Esophagus muscularis mucosa (tissue), 4 donors: ENCODE measurements at regions not wholly inside any gene's neighbourhood (a gene's known extent, or its start where the extent isn't known, plus 50 kb on each side); places are given as distances from the start of the nearest gene placed in this dataset.

Experiments used
- DNase-seq: peaks from one replicate; pipeline ENCODE4 v3.0.0-alpha.2; 2017; ENCODE audit errors: extremely low spot score
- H3K27ac ChIP-seq, 4 donors: fragments of 200-600 bp; sonication (generic); replicated peaks in 1 of 4; 1 replicate in 3 of 4; 2 replicates in 1 of 4; pipeline ENCODE4 v1.5.1; 2016 to 2019; ENCODE audit warnings: mild to moderate bottlenecking in 1 of 4
- H3K27me3 ChIP-seq, 4 donors: fragments of 200-600 bp; sonication (generic); one replicate each; pipeline versions ENCODE4 v1.5.1 to v1.6.0; 2016 to 2019
- H3K36me3 ChIP-seq, 4 donors: fragments of 200-600 bp; sonication (generic); one replicate each; pipeline ENCODE4 v1.5.1; 2016 to 2019
- H3K4me1 ChIP-seq, 4 donors: fragments of 200-600 bp; sonication (generic); one replicate each; pipeline ENCODE4 v1.5.1; 2016 to 2019
- H3K4me3 ChIP-seq, 4 donors: fragments of 200-600 bp; sonication (generic); 1 replicate in 2 of 4; 2 replicates in 2 of 4; pipeline ENCODE4 v1.5.1; 2016 to 2019; ENCODE audit warnings: mild to moderate bottlenecking in 4 of 4, moderate library complexity in 1 of 4
- H3K9me3 ChIP-seq, 4 donors: fragments of 200-600 bp; sonication (generic); 1 replicate in 3 of 4; 2 replicates in 1 of 4; pipeline ENCODE4 v1.5.1; 2016 to 2019
- EP300 ChIP-seq: sonication (generic); formaldehyde crosslinking; IDR thresholded peaks from one replicate; pipeline ENCODE4 v1.6.1; 2017; ENCODE audit warnings: antibody characterized with exemption
- POLR2A ChIP-seq: fragments of 450-650 bp; IDR thresholded peaks from one replicate; pipeline ENCODE4 v1.6.1; 2017; ENCODE audit warnings: antibody characterized with exemption, moderate library complexity, mild to moderate bottlenecking, low read depth
- POLR2AphosphoS5 ChIP-seq, 2 donors: sonication (generic); formaldehyde crosslinking; IDR thresholded peaks; one replicate each; pipeline ENCODE4 v1.6.1; 2017; ENCODE audit warnings: antibody characterized with exemption in 2 of 2
- WGBS: methylation state at CpG from one replicate; pipeline ENCODE4 v1.1.5; 2018; 5-methylcytosine and 5-hydroxymethylcytosine counted together
- intact Hi-C: fragments of 100-400 bp; cut with DNase I; formaldehyde crosslinking; loops from one replicate; pipeline ENCODE4 v1.15.1; 2023
- TF ChIP-seq, protein P1 (sequence below), 3 experiments: fragments of 200-600 bp in 2 of 3; fragments of 450-650 bp in 1 of 3; sonication (generic) in 2 of 3; IDR thresholded peaks; one replicate each; pipeline ENCODE4 v1.5.1; 2017 to 2019; ENCODE audit warnings: antibody characterized with exemption in 3 of 3, mild to moderate bottlenecking in 2 of 3, moderate library complexity in 1 of 3

DNA sequence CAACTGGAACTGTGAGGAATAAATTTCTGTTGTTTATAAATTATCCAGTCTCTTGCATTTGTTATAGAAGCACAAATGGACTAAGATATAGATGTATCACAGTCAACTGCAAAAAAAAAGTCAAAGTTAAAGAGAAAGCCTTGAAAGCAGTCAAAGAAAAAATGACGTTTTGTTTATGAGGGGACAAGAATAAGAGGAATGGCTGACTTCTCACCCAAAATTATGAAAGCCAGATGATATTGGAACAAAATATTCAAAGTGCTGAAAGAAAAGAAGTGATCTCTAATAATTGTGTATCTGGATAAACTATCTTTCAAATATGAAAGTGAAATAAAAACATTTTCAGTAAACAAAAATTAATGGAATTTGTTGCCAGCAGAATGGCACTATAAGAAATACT, 171.8 kb upstream of the IGF1R start:
- intact Hi-C loops, result no loop called here
- Histone ChIP-seq H3K4me1 (no peaks in the 10 kb centered on the region), H3K27ac (no peak overlapping the region), H3K4me3 (no peak overlapping the region), H3K36me3 (no peaks in the 10 kb centered on the region), H3K9me3 (peaks cover 0 to 19% (median 11%) of the 10 kb centered on the region in 4 donors), H3K27me3 (no peaks in the 10 kb centered on the region)
- WGBS, result 82% methylated on average over 1 of the region's 1 CpG
- no peak for TF ChIP-seq POLR2A
- TF ChIP-seq, protein P1, sequence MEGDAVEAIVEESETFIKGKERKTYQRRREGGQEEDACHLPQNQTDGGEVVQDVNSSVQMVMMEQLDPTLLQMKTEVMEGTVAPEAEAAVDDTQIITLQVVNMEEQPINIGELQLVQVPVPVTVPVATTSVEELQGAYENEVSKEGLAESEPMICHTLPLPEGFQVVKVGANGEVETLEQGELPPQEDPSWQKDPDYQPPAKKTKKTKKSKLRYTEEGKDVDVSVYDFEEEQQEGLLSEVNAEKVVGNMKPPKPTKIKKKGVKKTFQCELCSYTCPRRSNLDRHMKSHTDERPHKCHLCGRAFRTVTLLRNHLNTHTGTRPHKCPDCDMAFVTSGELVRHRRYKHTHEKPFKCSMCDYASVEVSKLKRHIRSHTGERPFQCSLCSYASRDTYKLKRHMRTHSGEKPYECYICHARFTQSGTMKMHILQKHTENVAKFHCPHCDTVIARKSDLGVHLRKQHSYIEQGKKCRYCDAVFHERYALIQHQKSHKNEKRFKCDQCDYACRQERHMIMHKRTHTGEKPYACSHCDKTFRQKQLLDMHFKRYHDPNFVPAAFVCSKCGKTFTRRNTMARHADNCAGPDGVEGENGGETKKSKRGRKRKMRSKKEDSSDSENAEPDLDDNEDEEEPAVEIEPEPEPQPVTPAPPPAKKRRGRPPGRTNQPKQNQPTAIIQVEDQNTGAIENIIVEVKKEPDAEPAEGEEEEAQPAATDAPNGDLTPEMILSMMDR (IDR thresholded peaks at IDR 0.05), result no peak
- no peak for TF ChIP-seq POLR2AphosphoS5 (IDR thresholded peaks at IDR 0.05)
- TF ChIP-seq EP300, result no peak
- DNase-seq, result no peak

- Histone ChIP-seq H3K27ac (no peak overlapping the region), H3K9me3 (peaks cover 0 to 24% (median 15%) of the 10 kb centered on the region in 4 donors), H3K4me3 (no peak overlapping the region), H3K27me3 (no peaks in the 10 kb centered on the region), H3K4me1 (no peaks in the 10 kb centered on the region), H3K36me3 (no peaks in the 10 kb centered on the region)
- WGBS, result 71% methylated on average over 11 of the region's 11 CpGs
- DNase-seq, result no peak
- intact Hi-C loops, result no loop called here
- TF ChIP-seq, protein P1 (IDR thresholded peaks at IDR 0.05), result no peak
These were observed 167.5 kb upstream of the IGF1R start for GRCh38 chr15:98480844-98481243.

DNA sequence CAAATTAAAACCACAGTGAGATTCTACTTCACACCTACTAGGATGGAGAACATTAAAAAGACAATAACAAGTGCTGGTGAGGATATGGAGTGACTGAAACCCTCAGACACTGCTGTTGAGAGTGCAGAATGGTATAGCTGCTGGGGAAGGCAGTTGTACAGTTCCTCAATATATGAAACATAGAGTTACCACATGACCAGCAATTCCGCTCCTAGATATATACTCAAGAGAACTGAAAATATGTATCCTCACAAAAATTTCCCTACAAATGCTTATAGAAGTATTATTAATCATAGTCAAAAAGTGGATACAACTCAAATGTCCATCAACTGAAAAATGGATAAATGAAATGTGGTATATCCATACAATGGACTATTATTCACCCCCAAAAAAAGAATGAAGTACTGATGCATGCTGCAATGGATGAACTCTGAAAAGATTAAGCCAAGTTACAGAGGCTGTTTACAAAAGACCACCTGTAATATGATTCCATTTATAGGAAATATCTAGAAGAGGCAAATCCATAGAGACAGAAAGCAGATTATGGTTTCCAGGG, 164.7 kb upstream of the IGF1R start:
- Histone ChIP-seq H3K9me3 (peaks cover 0 to 9% (median 4%) of the 10 kb centered on the region in 4 donors), H3K4me3 (no peak overlapping the region), H3K36me3 (no peaks in the 10 kb centered on the region), H3K4me1 (no peaks in the 10 kb centered on the region), H3K27ac (no peak overlapping the region), H3K27me3 (no peaks in the 10 kb centered on the region)
- no peak for TF ChIP-seq EP300
- no peak for TF ChIP-seq POLR2A
- TF ChIP-seq POLR2AphosphoS5 (IDR thresholded peaks at IDR 0.05), result no peak
- TF ChIP-seq, protein P1 (IDR thresholded peaks at IDR 0.05), result no peak
- intact Hi-C loops, result no loop called here
- DNase-seq, result no peak
- whole genome bisulfite sequencing, result 88% methylated on average over 1 of the region's 1 CpG

DNA sequence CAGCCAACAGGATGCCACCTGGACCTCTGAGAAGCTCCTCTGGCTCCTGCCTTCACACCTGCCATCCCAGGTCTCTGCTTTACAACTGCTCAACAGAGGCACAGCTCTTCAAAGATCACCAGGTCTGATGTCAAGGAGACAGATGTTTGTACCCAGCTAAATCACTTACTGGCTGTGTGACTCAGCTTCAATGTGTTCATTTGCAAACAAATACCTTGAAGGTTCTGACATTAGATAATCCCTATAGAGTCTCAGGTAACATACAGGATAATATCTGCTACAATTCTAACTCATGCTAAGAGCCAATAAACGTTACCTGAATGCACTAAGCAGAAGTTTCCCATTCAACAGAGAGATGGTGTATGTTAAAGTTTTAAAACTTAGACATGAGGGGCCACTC, 163.4 kb upstream of the IGF1R start:
- no peak for DNase-seq
- Histone ChIP-seq H3K4me3 (no peak overlapping the region), H3K27ac (no peak overlapping the region), H3K4me1 (no peaks in the 10 kb centered on the region), H3K27me3 (no peaks in the 10 kb centered on the region), H3K9me3 (peaks cover 0 to 9% (median 4%) of the 10 kb centered on the region in 4 donors), H3K36me3 (no peaks in the 10 kb centered on the region)
- TF ChIP-seq POLR2A (no peak), EP300 (no peak), POLR2AphosphoS5 (IDR thresholded peaks at IDR 0.05) (no peak)
- TF ChIP-seq, protein P1 (IDR thresholded peaks at IDR 0.05), result no peak
- WGBS, result 61% methylated on average over 1 of the region's 1 CpG
- intact Hi-C loops, result no loop called here

DNA sequence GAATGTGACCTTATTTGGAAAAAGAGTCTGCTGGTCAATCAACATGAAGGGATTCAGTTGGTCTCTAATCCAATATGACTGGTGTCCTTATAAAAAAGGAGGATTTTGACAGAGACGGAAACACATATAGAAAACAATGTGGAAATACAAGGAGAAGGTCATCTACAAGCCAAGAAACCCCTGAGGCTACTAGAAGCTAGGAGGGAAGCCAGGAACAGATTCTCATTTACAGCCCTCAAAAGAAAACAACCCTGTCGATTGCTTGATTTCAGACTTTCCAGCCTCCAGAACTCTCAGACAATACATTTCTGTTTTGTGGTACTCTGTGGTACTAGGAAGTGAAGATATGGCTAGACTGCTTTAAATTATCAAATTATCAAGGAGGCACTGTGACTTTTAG, 162.9 kb upstream of the IGF1R start:
- 75% methylated on average over 2 of the region's 2 CpGs for WGBS

More for the DNA sequence above, 162.9 kb upstream of the IGF1R start:
- Histone ChIP-seq H3K36me3 (no peaks in the 10 kb centered on the region), H3K9me3 (peaks cover 0 to 9% (median 4%) of the 10 kb centered on the region in 4 donors), H3K27me3 (no peaks in the 10 kb centered on the region), H3K27ac (no peak overlapping the region), H3K4me1 (no peaks in the 10 kb centered on the region), H3K4me3 (no peak overlapping the region)
- intact Hi-C loops, result no loop called here
- TF ChIP-seq POLR2AphosphoS5 (IDR thresholded peaks at IDR 0.05) (no peak), POLR2A (no peak), EP300 (no peak)
- TF ChIP-seq, protein P1 (IDR thresholded peaks at IDR 0.05), result no peak
- no peak for DNase-seq
